Kidney (tissue), 13 donors: ENCODE measurements at regions not wholly inside any gene's neighbourhood (a gene's known extent, or its start where the extent isn't known, plus 50 kb on each side); places are given as distances from the start of the nearest gene placed in this dataset.

Source experiments
- DNase-seq, 5 donors: peaks; one replicate each; pipeline ENCODE4 v3.0.0-alpha.2; 2013 to 2020
- FAIRE-seq: peaks from 2 replicates; lab custom pipeline; 2012; peaks lifted over from hg19 to GRCh38; lab: Jason Lieb, UNC
- H3K27ac ChIP-seq, 2 donors: one replicate each; pipeline ENCODE4 v1.7.0; 2013; ENCODE audit warnings: low read depth in 2 of 2, low read length in 2 of 2, inconsistent platforms in 1 of 2
- H3K27me3 ChIP-seq: one replicate; pipeline ENCODE4 v1.7.1; 2013; ENCODE audit warnings: low read length, inconsistent platforms; ENCODE audit not compliant: control insufficient read depth, insufficient read depth
- H3K36me3 ChIP-seq, 3 donors: one replicate each; pipeline versions ENCODE4 v1.7.0 to v1.7.1; 2013; ENCODE audit warnings: low read length in 3 of 3, control low read depth in 1 of 3, inconsistent platforms in 1 of 3; ENCODE audit not compliant: insufficient read depth in 3 of 3, control insufficient read depth in 2 of 3
- H3K4me1 ChIP-seq, 3 donors: one replicate each; pipeline versions ENCODE4 v1.7.0 to v1.7.1; 2013; ENCODE audit warnings: low read length in 3 of 3, inconsistent platforms in 1 of 3, low read depth in 1 of 3; ENCODE audit not compliant: control insufficient read depth in 2 of 3, insufficient read depth in 2 of 3
- H3K4me3 ChIP-seq, 3 donors: one replicate each; pipeline versions ENCODE4 v1.7.0 to v1.8.1; 2013; ENCODE audit warnings: low read length in 3 of 3, control low read depth in 1 of 3, inconsistent platforms in 1 of 3
- H3K9ac ChIP-seq, 3 donors: one replicate each; pipeline versions ENCODE4 v1.7.0 to v1.7.1; 2013; ENCODE audit warnings: low read length in 3 of 3, control low read depth in 1 of 3, inconsistent platforms in 1 of 3
- H3K9me3 ChIP-seq, 3 donors: one replicate each; pipeline versions ENCODE4 v1.7.0 to v1.7.1; 2013; ENCODE audit warnings: low read length in 3 of 3, control low read depth in 1 of 3, inconsistent platforms in 1 of 3; ENCODE audit not compliant: control insufficient read depth in 2 of 3, insufficient read depth in 1 of 3
- CTCF ChIP-seq: IDR thresholded peaks from 3 replicates; pipeline ENCODE4 v1.5.1; 2012; ENCODE audit warnings: mild to moderate bottlenecking, moderate library complexity, borderline replicate concordance; ENCODE audit not compliant: insufficient read depth; ENCODE audit errors: extremely low read depth
- intact Hi-C: fragments of 100-400 bp; cut with DNase I; formaldehyde crosslinking; loops from one replicate; pipeline ENCODE4 v1.11.1; 2022
- donor health status: control.
- donor health status: control.
- donor health status: control.
- donor health status: control.
- donor health status: control.
- donor health status: DM: yes; HTN: yes; CAD: no.
- donor health status: Normal renal cell carcinoma (clear cell type).

GRCh38 chr3:14297305-14297704 is 105.1 kb upstream of the SLC6A6 start:
- DNase-seq (peak in 1 of 5 donors; percentile 13), FAIRE-seq (no peak)
- intact Hi-C loops: no loop called here
- no peak for TF ChIP-seq CTCF
- no peaks in the 10 kb centered on the region for H3K9me3 ChIP-seq
- no peak overlapping the region for H3K4me3 ChIP-seq
- H3K4me1 ChIP-seq: peaks cover 0 to 5% (median 0%) of the 10 kb centered on the region in 3 donors
- H3K36me3 ChIP-seq: no peaks in the 10 kb centered on the region
- no peak overlapping the region for H3K9ac ChIP-seq
- no peaks in the 10 kb centered on the region for H3K27me3 ChIP-seq
- peak overlapping the region in 1 of 2 donors; percentile 25 for H3K27ac ChIP-seq

GRCh38 chr3:14297784-14298236 is 104.6 kb upstream of the SLC6A6 start:
- H3K27me3 ChIP-seq: no peaks in the 10 kb centered on the region
- no peak overlapping the region for H3K4me3 ChIP-seq
- FAIRE-seq (no peak), DNase-seq (peak; percentile 57 to 87 (median 73))
- H3K36me3 ChIP-seq: no peaks in the 10 kb centered on the region
- intact Hi-C loops: no loop called here
- peaks cover 0 to 5% (median 0%) of the 10 kb centered on the region in 3 donors for H3K4me1 ChIP-seq
- no peak for TF ChIP-seq CTCF
- no peak overlapping the region for H3K9ac ChIP-seq
- H3K27ac ChIP-seq: peak overlapping the region in 1 of 2 donors; percentile 25
- H3K9me3 ChIP-seq: no peaks in the 10 kb centered on the region

GRCh38 chr3:14298442-14298841 is 104.0 kb upstream of the SLC6A6 start:
- no peak for TF ChIP-seq CTCF
- peaks cover 0 to 5% (median 0%) of the 10 kb centered on the region in 3 donors for H3K4me1 ChIP-seq
- DNase-seq: no peak
- no peak overlapping the region for H3K4me3 ChIP-seq
- H3K27me3 ChIP-seq: no peaks in the 10 kb centered on the region
- H3K9me3 ChIP-seq: no peaks in the 10 kb centered on the region
- no peaks in the 10 kb centered on the region for H3K36me3 ChIP-seq
- no peak overlapping the region for H3K27ac ChIP-seq
- FAIRE-seq: no peak
- no peak overlapping the region for H3K9ac ChIP-seq
- intact Hi-C loops: no loop called here
